Mesendoderm (in vitro differentiated cells): ENCODE measurements at regions not wholly inside any gene's neighbourhood (a gene's known extent, or its start where the extent isn't known, plus 50 kb on each side); places are given as distances from the start of the nearest gene placed in this dataset.

Experiments
- DNase-seq: peaks from one replicate; pipeline ENCODE4 v3.0.0; 2013
- H2AK5ac ChIP-seq: 2 replicates; pipeline ENCODE4 v1.6.1; 2013; ENCODE audit warnings: low read length, inconsistent platforms
- H2BK120ac ChIP-seq: 2 replicates; pipeline ENCODE4 v1.6.1; 2013; ENCODE audit warnings: low read depth, mild to moderate bottlenecking, low read length, moderate library complexity, mixed read lengths
- H2BK15ac ChIP-seq: replicated peaks from 2 replicates; pipeline ENCODE4 v1.6.1; 2013; ENCODE audit warnings: low read depth, mild to moderate bottlenecking, moderate library complexity
- H2BK5ac ChIP-seq: 2 replicates; pipeline ENCODE4 v1.6.1; 2013; ENCODE audit warnings: low read length, inconsistent platforms
- H3K18ac ChIP-seq: 2 replicates; pipeline ENCODE4 v1.6.1; 2013; ENCODE audit warnings: mild to moderate bottlenecking, low read length, mixed read lengths
- H3K23ac ChIP-seq: one replicate; pipeline ENCODE4 v1.6.1; 2013; ENCODE audit warnings: low read length
- H3K27ac ChIP-seq: 2 replicates; pipeline ENCODE4 v1.5.1; 2013; ENCODE audit warnings: low read depth, mild to moderate bottlenecking, inconsistent platforms, low read length, moderate library complexity
- H3K27me3 ChIP-seq: 2 replicates; pipeline ENCODE4 v1.6.1; 2013; ENCODE audit warnings: low read length, control low read depth, mild to moderate bottlenecking, inconsistent platforms; ENCODE audit not compliant: insufficient read depth, poor library complexity
- H3K36me3 ChIP-seq: 2 replicates; pipeline ENCODE4 v1.6.1; 2013; ENCODE audit warnings: low read length, inconsistent platforms; ENCODE audit not compliant: control insufficient read depth, insufficient read depth
- H3K4ac ChIP-seq: one replicate; pipeline ENCODE4 v1.6.1; 2013; ENCODE audit warnings: low read depth, mild to moderate bottlenecking, low read length, moderate library complexity
- H3K4me1 ChIP-seq: 2 replicates; pipeline ENCODE4 v1.6.1; 2013; ENCODE audit warnings: low read depth, low read length, inconsistent platforms; ENCODE audit not compliant: control insufficient read depth
- H3K4me2 ChIP-seq: 2 replicates; pipeline ENCODE4 v1.6.1; 2013; ENCODE audit warnings: low read length
- H3K4me3 ChIP-seq: 2 replicates; pipeline ENCODE4 v1.5.1; 2013; ENCODE audit warnings: mild to moderate bottlenecking, low read length
- H3K56ac ChIP-seq: one replicate; pipeline ENCODE4 v1.6.1; 2013; ENCODE audit warnings: low read length
- H3K79me1 ChIP-seq: 2 replicates; pipeline ENCODE4 v1.6.1; 2013; ENCODE audit warnings: low read length, inconsistent platforms
- H3K79me2 ChIP-seq: 2 replicates; pipeline ENCODE4 v1.6.1; 2013; ENCODE audit warnings: mild to moderate bottlenecking, low read length; ENCODE audit not compliant: control insufficient read depth, insufficient read depth
- H3K9ac ChIP-seq: 2 replicates; pipeline ENCODE4 v1.6.1; 2013; ENCODE audit warnings: low read length, inconsistent platforms
- H4K5ac ChIP-seq: one replicate; pipeline ENCODE4 v1.6.1; 2013; ENCODE audit warnings: low read length
- H4K8ac ChIP-seq: one replicate; pipeline ENCODE4 v1.6.1; 2013; ENCODE audit warnings: low read depth, mild to moderate bottlenecking, control low read depth, low read length, moderate library complexity
- WGBS: extraction: QIAGEN DNeasy Blood & Tissue Kit; methylation state at CpG from one replicate; pipeline ENCODE4 v1.1.7; 2013; ENCODE audit warnings: low lambda C conversion rate, missing lambda C conversion rate; ENCODE audit not compliant: insufficient coverage; ENCODE audit errors: extremely low coverage; 5-methylcytosine and 5-hydroxymethylcytosine counted together

GRCh38 chr14:98840091-98840490 lies 431.9 kb downstream of the BCL11B start:
- Histone ChIP-seq H4K5ac (no peak overlapping the region), H2BK5ac (no peak overlapping the region), H3K4ac (no peak overlapping the region), H3K79me1 (no peaks in the 10 kb centered on the region), H4K8ac (no peak overlapping the region), H2AK5ac (no peak overlapping the region), H2BK120ac (no peak overlapping the region), H3K18ac (no peak overlapping the region), H2BK15ac (no peak overlapping the region), H3K4me2 (no peak overlapping the region), H3K27me3 (no peaks in the 10 kb centered on the region), H3K79me2 (no peaks in the 10 kb centered on the region), H3K36me3 (no peaks in the 10 kb centered on the region), H3K9ac (no peak overlapping the region), H3K56ac (no peak overlapping the region), H3K4me1 (no peaks in the 10 kb centered on the region), H3K23ac (no peak overlapping the region), H3K27ac (no peak overlapping the region), H3K4me3 (no peak overlapping the region)
- no CpG with 5 or more reads among the region's 4 CpGs for WGBS
- DNase-seq = peak; percentile 45

- Histone ChIP-seq H2AK5ac (no peak overlapping the region), H3K36me3 (no peaks in the 10 kb centered on the region), H3K27me3 (no peaks in the 10 kb centered on the region), H3K18ac (no peak overlapping the region), H2BK5ac (no peak overlapping the region), H3K27ac (no peak overlapping the region), H2BK120ac (no peak overlapping the region), H3K4ac (no peak overlapping the region), H3K23ac (no peak overlapping the region), H3K4me2 (no peak overlapping the region), H3K4me1 (no peaks in the 10 kb centered on the region), H4K8ac (no peak overlapping the region), H3K79me1 (no peaks in the 10 kb centered on the region), H2BK15ac (no peak overlapping the region), H3K79me2 (no peaks in the 10 kb centered on the region), H3K4me3 (no peak overlapping the region), H4K5ac (no peak overlapping the region), H3K9ac (no peak overlapping the region), H3K56ac (no peak overlapping the region)
- no CpG with 5 or more reads among the region's 6 CpGs for WGBS
- no peak for DNase-seq
These were observed 431.5 kb downstream of the BCL11B start for GRCh38 chr14:98840511-98840910.

- H3K56ac ChIP-seq = no peak overlapping the region
- no peak overlapping the region for H3K4me2 ChIP-seq
- no peak overlapping the region for H4K5ac ChIP-seq
- H3K4me3 ChIP-seq = no peak overlapping the region
- no peak for DNase-seq
- H3K23ac ChIP-seq = no peak overlapping the region
- H3K4me1 ChIP-seq = no peaks in the 10 kb centered on the region
- no peak overlapping the region for H3K4ac ChIP-seq
- no peak overlapping the region for H2BK15ac ChIP-seq
- H2BK5ac ChIP-seq = no peak overlapping the region
- H3K18ac ChIP-seq = no peak overlapping the region
- no peak overlapping the region for H2BK120ac ChIP-seq
- H3K9ac ChIP-seq = no peak overlapping the region
- no peak overlapping the region for H3K27ac ChIP-seq
- no peaks in the 10 kb centered on the region for H3K36me3 ChIP-seq
- H4K8ac ChIP-seq = no peak overlapping the region
- H3K79me1 ChIP-seq = no peaks in the 10 kb centered on the region
- no peaks in the 10 kb centered on the region for H3K79me2 ChIP-seq
- no peak overlapping the region for H2AK5ac ChIP-seq
- H3K27me3 ChIP-seq = no peaks in the 10 kb centered on the region
These were observed 427.5 kb downstream of the BCL11B start for GRCh38 chr14:98844456-98844855.

GRCh38 chr14:98847521-98848468 lies 424.2 kb downstream of the BCL11B start:
- Histone ChIP-seq H3K27ac (no peak overlapping the region), H3K4me3 (no peak overlapping the region), H3K4me1 (no peaks in the 10 kb centered on the region), H2BK15ac (no peak overlapping the region), H3K56ac (no peak overlapping the region), H2AK5ac (no peak overlapping the region), H3K36me3 (no peaks in the 10 kb centered on the region), H4K5ac (no peak overlapping the region), H3K79me1 (no peaks in the 10 kb centered on the region), H3K79me2 (no peaks in the 10 kb centered on the region), H3K23ac (no peak overlapping the region), H4K8ac (no peak overlapping the region), H3K27me3 (no peaks in the 10 kb centered on the region), H2BK120ac (no peak overlapping the region), H3K9ac (no peak overlapping the region), H3K4ac (no peak overlapping the region), H3K18ac (no peak overlapping the region), H2BK5ac (no peak overlapping the region), H3K4me2 (no peak overlapping the region)
- no CpG with 5 or more reads among the region's 11 CpGs for WGBS
- DNase-seq = peak; percentile 18

GRCh38 chr14:98853063-98853729 lies 418.8 kb downstream of the BCL11B start:
- no peak overlapping the region for H2AK5ac ChIP-seq
- no peak overlapping the region for H3K4me2 ChIP-seq
- no peak overlapping the region for H3K9ac ChIP-seq
- H3K36me3 ChIP-seq = no peaks in the 10 kb centered on the region
- H3K18ac ChIP-seq = no peak overlapping the region
- H3K27me3 ChIP-seq = no peaks in the 10 kb centered on the region
- WGBS = no CpG with 5 or more reads among the region's 10 CpGs
- H4K5ac ChIP-seq = no peak overlapping the region
- no peaks in the 10 kb centered on the region for H3K79me1 ChIP-seq
- no peak overlapping the region for H3K27ac ChIP-seq
- H4K8ac ChIP-seq = no peak overlapping the region
- no peak overlapping the region for H2BK120ac ChIP-seq
- H3K4ac ChIP-seq = peak overlapping the region; percentile 24
- no peak overlapping the region for H2BK5ac ChIP-seq
- no peak overlapping the region for H3K4me3 ChIP-seq
- H2BK15ac ChIP-seq = no peak overlapping the region
- peaks cover 3% of the 10 kb centered on the region for H3K4me1 ChIP-seq
- no peak for DNase-seq
- H3K23ac ChIP-seq = no peak overlapping the region
- H3K56ac ChIP-seq = no peak overlapping the region
- no peaks in the 10 kb centered on the region for H3K79me2 ChIP-seq
